ENCODE measurements at regions not wholly inside any gene's neighbourhood (a gene's known extent, or its start where the extent isn't known, plus 50 kb on each side); places are given as distances from the start of the nearest gene placed in this dataset.

GRCh38 chr3:168325684-168326083, 230.0 kb upstream of the GOLIM4 start:
- no peaks in the 10 kb centered on the region for H3K9me3 ChIP-seq (ENCODE audit: control insufficient read depth, low read length)
- H3K4me3 ChIP-seq (ENCODE audit: low read length): no peak overlapping the region
- H3K27me3 ChIP-seq (ENCODE audit: control insufficient read depth, insufficient read depth, low read length): no peaks in the 10 kb centered on the region
- H3K36me3 ChIP-seq (ENCODE audit: control insufficient read depth, insufficient read depth, low read length): no peaks in the 10 kb centered on the region
- H3K4me1 ChIP-seq (ENCODE audit: control insufficient read depth, insufficient read depth, low read length): no peaks in the 10 kb centered on the region
- H3K9ac ChIP-seq (ENCODE audit: low read length): no peak overlapping the region

- H3K4me3 ChIP-seq (ENCODE audit: low read length): no peak overlapping the region
- no peaks in the 10 kb centered on the region for H3K9me3 ChIP-seq (ENCODE audit: control insufficient read depth, low read length)
- no peaks in the 10 kb centered on the region for H3K27me3 ChIP-seq (ENCODE audit: control insufficient read depth, insufficient read depth, low read length)
- H3K4me1 ChIP-seq (ENCODE audit: control insufficient read depth, insufficient read depth, low read length): no peaks in the 10 kb centered on the region
- H3K36me3 ChIP-seq (ENCODE audit: control insufficient read depth, insufficient read depth, low read length): no peaks in the 10 kb centered on the region
- no peak overlapping the region for H3K9ac ChIP-seq (ENCODE audit: low read length)
Observed at GRCh38 chr3:168322941-168323340, 227.2 kb upstream of the GOLIM4 start.

GRCh38 chr3:168314166-168314565, 218.4 kb upstream of the GOLIM4 start:
- H3K4me3 ChIP-seq (ENCODE audit: low read length): no peak overlapping the region
- no peaks in the 10 kb centered on the region for H3K4me1 ChIP-seq (ENCODE audit: control insufficient read depth, insufficient read depth, low read length)
- no peaks in the 10 kb centered on the region for H3K36me3 ChIP-seq (ENCODE audit: control insufficient read depth, insufficient read depth, low read length)
- no peak overlapping the region for H3K9ac ChIP-seq (ENCODE audit: low read length)
- H3K9me3 ChIP-seq (ENCODE audit: control insufficient read depth, low read length): no peaks in the 10 kb centered on the region
- no peaks in the 10 kb centered on the region for H3K27me3 ChIP-seq (ENCODE audit: control insufficient read depth, insufficient read depth, low read length)

- no peak overlapping the region for H3K4me3 ChIP-seq (ENCODE audit: low read length)
- no peaks in the 10 kb centered on the region for H3K9me3 ChIP-seq (ENCODE audit: control insufficient read depth, low read length)
- H3K27me3 ChIP-seq (ENCODE audit: control insufficient read depth, insufficient read depth, low read length): no peaks in the 10 kb centered on the region
- no peak overlapping the region for H3K9ac ChIP-seq (ENCODE audit: low read length)
- no peaks in the 10 kb centered on the region for H3K4me1 ChIP-seq (ENCODE audit: control insufficient read depth, insufficient read depth, low read length)
- no peaks in the 10 kb centered on the region for H3K36me3 ChIP-seq (ENCODE audit: control insufficient read depth, insufficient read depth, low read length)
Observed at GRCh38 chr3:168312984-168313383, 217.3 kb upstream of the GOLIM4 start.

GRCh38 chr3:168307893-168308292, 212.2 kb upstream of the GOLIM4 start:
- no peaks in the 10 kb centered on the region for H3K4me1 ChIP-seq (ENCODE audit: control insufficient read depth, insufficient read depth, low read length)
- no peak overlapping the region for H3K9ac ChIP-seq (ENCODE audit: low read length)
- no peaks in the 10 kb centered on the region for H3K36me3 ChIP-seq (ENCODE audit: control insufficient read depth, insufficient read depth, low read length)
- no peak overlapping the region for H3K4me3 ChIP-seq (ENCODE audit: low read length)
- no peaks in the 10 kb centered on the region for H3K27me3 ChIP-seq (ENCODE audit: control insufficient read depth, insufficient read depth, low read length)
- no peaks in the 10 kb centered on the region for H3K9me3 ChIP-seq (ENCODE audit: control insufficient read depth, low read length)

- Histone ChIP-seq H3K36me3 (ENCODE audit: control insufficient read depth, insufficient read depth, low read length) (no peaks in the 10 kb centered on the region), H3K9ac (ENCODE audit: low read length) (no peak overlapping the region), H3K9me3 (ENCODE audit: control insufficient read depth, low read length) (no peaks in the 10 kb centered on the region), H3K27me3 (ENCODE audit: control insufficient read depth, insufficient read depth, low read length) (no peaks in the 10 kb centered on the region), H3K4me3 (ENCODE audit: low read length) (no peak overlapping the region), H3K4me1 (ENCODE audit: control insufficient read depth, insufficient read depth, low read length) (no peaks in the 10 kb centered on the region)
Observed at GRCh38 chr3:168295027-168295426, 199.3 kb upstream of the GOLIM4 start.

- no peak overlapping the region for H3K9ac ChIP-seq (ENCODE audit: low read length)
- H3K4me3 ChIP-seq (ENCODE audit: low read length): no peak overlapping the region
- H3K9me3 ChIP-seq (ENCODE audit: control insufficient read depth, low read length): no peaks in the 10 kb centered on the region
- H3K27me3 ChIP-seq (ENCODE audit: control insufficient read depth, insufficient read depth, low read length): no peaks in the 10 kb centered on the region
- H3K4me1 ChIP-seq (ENCODE audit: control insufficient read depth, insufficient read depth, low read length): no peaks in the 10 kb centered on the region
- H3K36me3 ChIP-seq (ENCODE audit: control insufficient read depth, insufficient read depth, low read length): no peaks in the 10 kb centered on the region
Observed at GRCh38 chr3:168292296-168292695, 196.6 kb upstream of the GOLIM4 start.

GRCh38 chr3:168289471-168290008, 193.8 kb upstream of the GOLIM4 start:
- no peaks in the 10 kb centered on the region for H3K9me3 ChIP-seq (ENCODE audit: control insufficient read depth, low read length)
- H3K27me3 ChIP-seq (ENCODE audit: control insufficient read depth, insufficient read depth, low read length): no peaks in the 10 kb centered on the region
- no peaks in the 10 kb centered on the region for H3K36me3 ChIP-seq (ENCODE audit: control insufficient read depth, insufficient read depth, low read length)
- no peak overlapping the region for H3K9ac ChIP-seq (ENCODE audit: low read length)
- no peaks in the 10 kb centered on the region for H3K4me1 ChIP-seq (ENCODE audit: control insufficient read depth, insufficient read depth, low read length)
- H3K4me3 ChIP-seq (ENCODE audit: low read length): no peak overlapping the region

GRCh38 chr3:168288511-168289401, 193.0 kb upstream of the GOLIM4 start:
- H3K4me3 ChIP-seq (ENCODE audit: low read length): no peak overlapping the region
- no peaks in the 10 kb centered on the region for H3K4me1 ChIP-seq (ENCODE audit: control insufficient read depth, insufficient read depth, low read length)
- no peaks in the 10 kb centered on the region for H3K9me3 ChIP-seq (ENCODE audit: control insufficient read depth, low read length)
- no peaks in the 10 kb centered on the region for H3K27me3 ChIP-seq (ENCODE audit: control insufficient read depth, insufficient read depth, low read length)
- no peak overlapping the region for H3K9ac ChIP-seq (ENCODE audit: low read length)
- no peaks in the 10 kb centered on the region for H3K36me3 ChIP-seq (ENCODE audit: control insufficient read depth, insufficient read depth, low read length)

GRCh38 chr3:168285506-168285905, 189.8 kb upstream of the GOLIM4 start:
- Histone ChIP-seq H3K4me1 (ENCODE audit: control insufficient read depth, insufficient read depth, low read length) (no peaks in the 10 kb centered on the region), H3K9me3 (ENCODE audit: control insufficient read depth, low read length) (no peaks in the 10 kb centered on the region), H3K4me3 (ENCODE audit: low read length) (no peak overlapping the region), H3K36me3 (ENCODE audit: control insufficient read depth, insufficient read depth, low read length) (no peaks in the 10 kb centered on the region), H3K9ac (ENCODE audit: low read length) (no peak overlapping the region), H3K27me3 (ENCODE audit: control insufficient read depth, insufficient read depth, low read length) (no peaks in the 10 kb centered on the region)

- Histone ChIP-seq H3K4me3 (ENCODE audit: low read length) (no peak overlapping the region), H3K9me3 (ENCODE audit: control insufficient read depth, low read length) (no peaks in the 10 kb centered on the region), H3K9ac (ENCODE audit: low read length) (no peak overlapping the region), H3K36me3 (ENCODE audit: control insufficient read depth, insufficient read depth, low read length) (no peaks in the 10 kb centered on the region), H3K4me1 (ENCODE audit: control insufficient read depth, insufficient read depth, low read length) (no peaks in the 10 kb centered on the region), H3K27me3 (ENCODE audit: control insufficient read depth, insufficient read depth, low read length) (no peaks in the 10 kb centered on the region)
Observed at GRCh38 chr3:168284728-168285127, 189.0 kb upstream of the GOLIM4 start.

- H3K36me3 ChIP-seq (ENCODE audit: control insufficient read depth, insufficient read depth, low read length): no peaks in the 10 kb centered on the region
- H3K4me1 ChIP-seq (ENCODE audit: control insufficient read depth, insufficient read depth, low read length): no peaks in the 10 kb centered on the region
- H3K9ac ChIP-seq (ENCODE audit: low read length): no peak overlapping the region
- H3K9me3 ChIP-seq (ENCODE audit: control insufficient read depth, low read length): no peaks in the 10 kb centered on the region
- H3K4me3 ChIP-seq (ENCODE audit: low read length): no peak overlapping the region
- H3K27me3 ChIP-seq (ENCODE audit: control insufficient read depth, insufficient read depth, low read length): no peaks in the 10 kb centered on the region
Observed at GRCh38 chr3:168275662-168276061, 179.9 kb upstream of the GOLIM4 start.
